OCI-LY1 (cell line): ENCODE measurements at regions not wholly inside any gene's neighbourhood (a gene's known extent, or its start where the extent isn't known, plus 50 kb on each side); places are given as distances from the start of the nearest gene placed in this dataset.

Experiments used
- H2AFZ ChIP-seq: fragments of 200-600 bp; sonication (generic), shearing (Covaris generic); 2 replicates; pipeline ENCODE4 v1.6.0; 2014; ENCODE audit warnings: antibody characterized with exemption, mild to moderate bottlenecking, low read length
- H3F3A ChIP-seq: fragments of 200-600 bp; sonication (generic), shearing (Covaris generic); 2 replicates; pipeline ENCODE4 v1.6.0; 2014; ENCODE audit warnings: mild to moderate bottlenecking, antibody characterized with exemption, low read length, moderate library complexity; ENCODE audit not compliant: insufficient read depth
- H3K27ac ChIP-seq: fragments of 200-600 bp; sonication (generic); 2 replicates; pipeline ENCODE4 v1.5.1; 2014; ENCODE audit warnings: low read length, mixed run types, mild to moderate bottlenecking, low read depth; ENCODE audit not compliant: poor library complexity, severe bottlenecking
- H3K27me3 ChIP-seq: fragments of 200-600 bp; sonication (generic); 2 replicates; pipeline ENCODE4 v1.6.0; 2014; ENCODE audit warnings: antibody characterized with exemption, mild to moderate bottlenecking, low read length, moderate library complexity; ENCODE audit not compliant: insufficient read depth
- H3K36me3 ChIP-seq: fragments of 200-600 bp; sonication (generic); 2 replicates; pipeline ENCODE4 v1.6.1; 2014; ENCODE audit warnings: mild to moderate bottlenecking, antibody characterized with exemption, low read length, moderate library complexity, mixed read lengths; ENCODE audit not compliant: insufficient read depth
- H3K4me1 ChIP-seq: fragments of 200-600 bp; sonication (generic); 2 replicates; pipeline ENCODE4 v1.5.1; 2014; ENCODE audit warnings: mild to moderate bottlenecking, low read length, moderate library complexity; ENCODE audit not compliant: insufficient read depth, severe bottlenecking
- H3K4me2 ChIP-seq: fragments of 200-600 bp; sonication (generic), shearing (Covaris generic); 2 replicates; pipeline ENCODE4 v1.6.1; 2014; ENCODE audit warnings: low read length
- H3K4me3 ChIP-seq: fragments of 200-600 bp; sonication (generic); 2 replicates; pipeline ENCODE4 v1.5.1; 2014; ENCODE audit warnings: low read length, low read depth, mild to moderate bottlenecking, mixed read lengths; ENCODE audit not compliant: poor library complexity, severe bottlenecking
- H3K79me2 ChIP-seq: fragments of 200-600 bp; shearing (Covaris generic); 2 replicates; pipeline ENCODE4 v1.6.1; 2016; ENCODE audit warnings: mixed run types, low read length, mixed read lengths; ENCODE audit not compliant: insufficient read depth
- H3K9ac ChIP-seq: fragments of 200-600 bp; sonication (generic), shearing (Covaris generic); 2 replicates; pipeline ENCODE4 v1.6.1; 2014; ENCODE audit warnings: mild to moderate bottlenecking, low read length, mixed read lengths
- H3K9me2 ChIP-seq: fragments of 200-600 bp; sonication (generic), shearing (Covaris generic); 2 replicates; pipeline ENCODE4 v1.6.1; 2014; ENCODE audit warnings: low read depth, mild to moderate bottlenecking, low read length, mixed read lengths
- H3K9me3 ChIP-seq: fragments of 200-600 bp; shearing (Covaris generic); 2 replicates; pipeline ENCODE4 v1.6.1; 2014; ENCODE audit warnings: low read length, mixed read lengths
- H4K20me1 ChIP-seq: fragments of 200-600 bp; sonication (generic), shearing (Covaris generic); 2 replicates; pipeline ENCODE4 v1.6.0; 2016; ENCODE audit warnings: mild to moderate bottlenecking, low read length; ENCODE audit not compliant: insufficient read depth
- EZH2 ChIP-seq: fragments of 200-600 bp; sonication (generic), shearing (Covaris generic); IDR thresholded peaks from 2 replicates; pipeline ENCODE4 v1.8.0; 2017; ENCODE audit warnings: borderline replicate concordance, mixed run types, mild to moderate bottlenecking, antibody characterized with exemption, low read length, moderate library complexity, mixed read lengths
- TF ChIP-seq, protein P1 (sequence below): fragments of 200-600 bp; sonication (generic), shearing (Covaris generic); IDR thresholded peaks from 2 replicates; pipeline ENCODE4 v1.5.1; 2017; ENCODE audit warnings: mild to moderate bottlenecking, antibody characterized with exemption, low read length, moderate library complexity, mixed read lengths

DNA sequence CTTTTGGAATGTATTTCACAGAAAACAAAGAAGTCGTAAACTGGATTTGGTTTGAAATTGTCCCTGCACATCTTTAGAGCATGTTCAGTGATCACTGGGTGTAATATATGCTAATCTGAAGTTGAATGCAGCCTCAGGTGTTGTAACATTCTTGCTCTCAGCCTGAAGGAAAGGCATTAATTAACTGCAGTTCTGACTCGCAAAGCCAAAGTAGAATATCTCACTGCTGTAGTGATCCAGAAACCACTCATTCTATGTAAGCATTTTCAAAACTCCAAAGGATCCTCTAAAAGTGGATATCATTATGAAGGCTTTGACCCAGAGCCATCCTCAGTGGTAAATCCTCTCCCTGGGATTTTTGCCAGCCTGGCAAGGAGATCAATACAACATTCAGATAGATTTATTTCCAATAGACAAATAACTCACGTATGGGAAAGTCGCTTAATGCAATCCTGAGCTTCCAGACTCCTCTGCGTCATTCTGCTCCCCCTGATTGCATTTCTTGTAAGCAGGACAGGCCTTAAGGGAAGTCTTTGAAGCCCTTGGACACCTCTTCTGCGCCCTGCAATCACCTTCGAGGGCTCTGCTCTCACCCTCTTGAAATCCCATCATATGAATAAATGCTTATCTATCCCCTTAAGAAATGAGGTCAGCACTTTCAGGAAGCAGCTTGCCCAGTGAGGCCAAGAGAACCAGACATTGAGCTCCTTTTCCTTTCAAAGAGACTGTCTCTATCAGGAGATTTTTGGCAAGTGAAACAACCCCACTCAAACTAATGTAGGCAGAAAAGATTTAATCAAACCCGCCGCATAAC is 301.7 kb upstream of the NBEA start:
- H4K20me1 ChIP-seq, result no peaks in the 10 kb centered on the region
- H3K4me2 ChIP-seq, result no peak overlapping the region
- no peak overlapping the region for H3K27ac ChIP-seq
- no peaks in the 10 kb centered on the region for H3K36me3 ChIP-seq
- TF ChIP-seq, protein P1, sequence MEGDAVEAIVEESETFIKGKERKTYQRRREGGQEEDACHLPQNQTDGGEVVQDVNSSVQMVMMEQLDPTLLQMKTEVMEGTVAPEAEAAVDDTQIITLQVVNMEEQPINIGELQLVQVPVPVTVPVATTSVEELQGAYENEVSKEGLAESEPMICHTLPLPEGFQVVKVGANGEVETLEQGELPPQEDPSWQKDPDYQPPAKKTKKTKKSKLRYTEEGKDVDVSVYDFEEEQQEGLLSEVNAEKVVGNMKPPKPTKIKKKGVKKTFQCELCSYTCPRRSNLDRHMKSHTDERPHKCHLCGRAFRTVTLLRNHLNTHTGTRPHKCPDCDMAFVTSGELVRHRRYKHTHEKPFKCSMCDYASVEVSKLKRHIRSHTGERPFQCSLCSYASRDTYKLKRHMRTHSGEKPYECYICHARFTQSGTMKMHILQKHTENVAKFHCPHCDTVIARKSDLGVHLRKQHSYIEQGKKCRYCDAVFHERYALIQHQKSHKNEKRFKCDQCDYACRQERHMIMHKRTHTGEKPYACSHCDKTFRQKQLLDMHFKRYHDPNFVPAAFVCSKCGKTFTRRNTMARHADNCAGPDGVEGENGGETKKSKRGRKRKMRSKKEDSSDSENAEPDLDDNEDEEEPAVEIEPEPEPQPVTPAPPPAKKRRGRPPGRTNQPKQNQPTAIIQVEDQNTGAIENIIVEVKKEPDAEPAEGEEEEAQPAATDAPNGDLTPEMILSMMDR, result no peak
- no peak for TF ChIP-seq EZH2
- H3K9me2 ChIP-seq, result no peaks in the 10 kb centered on the region
- H3F3A ChIP-seq, result no peaks in the 10 kb centered on the region
- H3K27me3 ChIP-seq, result no peaks in the 10 kb centered on the region
- no peaks in the 10 kb centered on the region for H3K4me1 ChIP-seq
- H3K9ac ChIP-seq, result no peak overlapping the region
- H3K79me2 ChIP-seq, result no peaks in the 10 kb centered on the region
- H2AFZ ChIP-seq, result no peak overlapping the region
- H3K4me3 ChIP-seq, result no peak overlapping the region
- H3K9me3 ChIP-seq, result no peaks in the 10 kb centered on the region

GRCh38 chr13:34640993-34641330 is 301.1 kb upstream of the NBEA start:
- no peaks in the 10 kb centered on the region for H3K79me2 ChIP-seq
- H4K20me1 ChIP-seq, result no peaks in the 10 kb centered on the region
- H3K4me2 ChIP-seq, result no peak overlapping the region
- no peak overlapping the region for H3K27ac ChIP-seq
- H2AFZ ChIP-seq, result no peak overlapping the region
- no peak overlapping the region for H3K4me3 ChIP-seq
- H3K9me3 ChIP-seq, result no peaks in the 10 kb centered on the region
- H3K36me3 ChIP-seq, result no peaks in the 10 kb centered on the region
- no peaks in the 10 kb centered on the region for H3F3A ChIP-seq
- no peaks in the 10 kb centered on the region for H3K4me1 ChIP-seq
- no peaks in the 10 kb centered on the region for H3K27me3 ChIP-seq
- no peak for TF ChIP-seq EZH2
- TF ChIP-seq, protein P1, result no peak
- H3K9ac ChIP-seq, result no peak overlapping the region
- no peaks in the 10 kb centered on the region for H3K9me2 ChIP-seq

GRCh38 chr13:34647379-34648150 is 294.5 kb upstream of the NBEA start:
- no peaks in the 10 kb centered on the region for H4K20me1 ChIP-seq
- H3F3A ChIP-seq, result no peaks in the 10 kb centered on the region
- H3K9ac ChIP-seq, result no peak overlapping the region
- no peak overlapping the region for H3K4me2 ChIP-seq
- H3K27ac ChIP-seq, result no peak overlapping the region
- no peaks in the 10 kb centered on the region for H3K9me3 ChIP-seq
- H3K4me1 ChIP-seq, result no peaks in the 10 kb centered on the region
- H2AFZ ChIP-seq, result no peak overlapping the region
- TF ChIP-seq EZH2, result no peak
- TF ChIP-seq, protein P1, result no peak
- H3K9me2 ChIP-seq, result no peaks in the 10 kb centered on the region
- no peaks in the 10 kb centered on the region for H3K36me3 ChIP-seq
- no peaks in the 10 kb centered on the region for H3K27me3 ChIP-seq
- no peaks in the 10 kb centered on the region for H3K79me2 ChIP-seq
- no peak overlapping the region for H3K4me3 ChIP-seq
